GM20000 (cell line): ENCODE measurements at regions not wholly inside any gene's neighbourhood (a gene's known extent, or its start where the extent isn't known, plus 50 kb on each side); places are given as distances from the start of the nearest gene placed in this dataset.

Source experiments
- DNase-seq: peaks from one replicate; pipeline ENCODE4 v3.0.0; 2012; ENCODE audit warnings: low spot score
- TF ChIP-seq, protein P1 (sequence below): IDR thresholded peaks from 2 replicates; pipeline ENCODE4 v1.5.1; 2012; ENCODE audit warnings: mild to moderate bottlenecking, control low read depth; ENCODE audit errors: extremely low read depth, missing control alignments

GRCh38 chr2:198368089-198368488 lies 563.7 kb downstream of the PLCL1 start:
- TF ChIP-seq, protein P1, sequence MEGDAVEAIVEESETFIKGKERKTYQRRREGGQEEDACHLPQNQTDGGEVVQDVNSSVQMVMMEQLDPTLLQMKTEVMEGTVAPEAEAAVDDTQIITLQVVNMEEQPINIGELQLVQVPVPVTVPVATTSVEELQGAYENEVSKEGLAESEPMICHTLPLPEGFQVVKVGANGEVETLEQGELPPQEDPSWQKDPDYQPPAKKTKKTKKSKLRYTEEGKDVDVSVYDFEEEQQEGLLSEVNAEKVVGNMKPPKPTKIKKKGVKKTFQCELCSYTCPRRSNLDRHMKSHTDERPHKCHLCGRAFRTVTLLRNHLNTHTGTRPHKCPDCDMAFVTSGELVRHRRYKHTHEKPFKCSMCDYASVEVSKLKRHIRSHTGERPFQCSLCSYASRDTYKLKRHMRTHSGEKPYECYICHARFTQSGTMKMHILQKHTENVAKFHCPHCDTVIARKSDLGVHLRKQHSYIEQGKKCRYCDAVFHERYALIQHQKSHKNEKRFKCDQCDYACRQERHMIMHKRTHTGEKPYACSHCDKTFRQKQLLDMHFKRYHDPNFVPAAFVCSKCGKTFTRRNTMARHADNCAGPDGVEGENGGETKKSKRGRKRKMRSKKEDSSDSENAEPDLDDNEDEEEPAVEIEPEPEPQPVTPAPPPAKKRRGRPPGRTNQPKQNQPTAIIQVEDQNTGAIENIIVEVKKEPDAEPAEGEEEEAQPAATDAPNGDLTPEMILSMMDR: no peak
- DNase-seq: no peak

DNA sequence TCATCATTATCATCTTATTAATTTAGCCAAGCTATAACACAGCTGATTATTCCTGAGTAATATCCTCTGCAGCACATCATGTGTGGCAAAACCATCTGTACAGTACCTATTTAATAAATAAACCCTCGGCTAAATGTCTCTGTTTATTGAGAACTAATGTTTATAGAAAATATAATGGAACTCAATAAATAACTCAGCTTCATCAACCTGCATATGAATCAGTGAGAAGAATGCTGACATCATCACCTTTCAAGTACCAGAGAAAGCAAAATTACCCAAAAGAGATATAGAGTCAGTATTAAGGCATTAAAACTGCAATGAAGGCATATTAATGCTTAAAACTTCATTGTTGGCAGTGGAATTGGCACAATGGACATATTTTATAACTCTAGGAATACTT lies 558.3 kb downstream of the PLCL1 start:
- no peak for DNase-seq
- TF ChIP-seq, protein P1: no peak

- TF ChIP-seq, protein P1: no peak
- no peak for DNase-seq
Measured at GRCh38 chr2:198359308-198359707, 554.9 kb downstream of the PLCL1 start.

- TF ChIP-seq, protein P1: no peak
- no peak for DNase-seq
Measured at GRCh38 chr2:198356157-198356556, 551.8 kb downstream of the PLCL1 start.

- TF ChIP-seq, protein P1: no peak
- DNase-seq: no peak
Measured at GRCh38 chr2:198351647-198352046, 547.3 kb downstream of the PLCL1 start.

DNA sequence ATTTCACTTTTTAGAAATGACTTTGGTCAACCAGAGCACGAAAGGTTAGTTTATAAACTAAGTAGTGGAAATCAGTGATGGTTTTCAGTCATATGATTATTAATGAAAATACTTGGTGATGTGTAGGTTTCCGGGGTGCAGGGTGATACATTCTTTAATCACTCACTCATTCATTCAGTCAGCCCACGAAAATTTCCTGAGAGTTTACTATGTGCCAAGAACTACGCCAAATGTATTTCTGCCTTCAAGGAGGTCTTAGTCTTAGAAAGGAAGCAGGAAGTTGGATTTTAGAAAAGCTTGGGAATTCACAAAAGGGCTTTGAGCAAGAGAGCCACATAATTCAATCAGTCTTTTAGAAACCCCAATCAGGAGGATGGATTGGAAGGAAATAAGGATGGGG lies 543.6 kb downstream of the PLCL1 start:
- no peak for DNase-seq
- TF ChIP-seq, protein P1: no peak

DNA sequence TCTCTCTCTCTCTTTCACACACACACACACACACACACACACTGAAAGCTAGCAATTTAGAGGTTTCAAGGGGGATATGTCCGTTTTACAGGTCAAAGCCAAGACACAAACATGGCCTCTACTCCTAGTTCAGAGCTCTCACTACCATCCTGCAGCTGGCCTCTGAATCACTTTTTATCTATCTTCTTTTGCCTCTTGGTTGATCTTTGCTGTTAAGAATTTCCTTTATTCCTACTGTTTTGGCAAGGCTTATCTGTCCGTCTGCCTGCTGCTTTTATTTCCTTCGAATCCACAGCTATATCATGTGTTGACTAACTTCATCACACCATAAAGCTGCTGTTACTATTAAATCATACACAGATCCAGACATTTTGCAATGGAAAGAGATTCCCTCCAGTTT lies 543.0 kb downstream of the PLCL1 start:
- TF ChIP-seq, protein P1: no peak
- DNase-seq: no peak

DNA sequence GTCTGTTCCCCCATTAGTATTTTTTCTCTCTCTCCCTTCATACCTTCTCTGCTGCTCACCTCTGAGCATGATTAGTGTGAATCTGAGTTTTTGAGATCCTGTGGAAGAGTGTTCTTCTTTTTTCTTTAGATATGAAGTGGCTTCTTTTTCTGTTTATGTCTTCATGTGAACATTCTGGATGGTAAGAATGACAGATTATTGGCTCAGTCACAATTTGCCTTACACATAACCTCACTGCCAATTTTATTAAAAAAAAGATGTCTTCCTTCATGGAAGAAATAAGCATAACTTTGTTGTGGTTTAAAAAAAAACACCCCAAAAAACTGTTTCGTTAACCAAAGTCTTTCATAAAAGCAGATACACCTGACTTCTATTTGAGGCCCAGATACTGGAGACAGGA lies 539.1 kb downstream of the PLCL1 start:
- TF ChIP-seq, protein P1: no peak
- DNase-seq: no peak
